IMR-90 (cell line): ENCODE measurements at regions not wholly inside any gene's neighbourhood (a gene's known extent, or its start where the extent isn't known, plus 50 kb on each side); places are given as distances from the start of the nearest gene placed in this dataset.

Experiments used
- ATAC-seq: fragments of 200-7000 bp; cut with Tn5 transposase; 2 replicates; pipeline ENCODE4 v1.9.1; 2020; ENCODE audit warnings: low read depth, mild to moderate bottlenecking, moderate library complexity
- BruUV-seq: library from RNA; stranded (reverse); fragments of 400-500 nt; replicated peaks from 2 replicates; lab custom pipeline; 2021; lab: Mats Ljungman, UMichigan
- CTCF ChIA-PET: fragments of 300-600 bp; formaldehyde crosslinking; extraction: SDS; loops from one replicate; lab custom pipeline; 2021; ENCODE audit warnings: antibody characterized with exemption; lab: Yijun Ruan, JAX
- POLR2A ChIA-PET: fragments of 300-600 bp; sonication (Branson Sonifier 250); formaldehyde crosslinking; loops from one replicate; lab custom pipeline; 2022; ENCODE audit warnings: antibody characterized with exemption; ENCODE audit not compliant: unreplicated experiment; lab: Charles Lee
- DNase-seq: peaks from one replicate; pipeline ENCODE4 v3.0.0; 2013
- H2AFZ ChIP-seq: replicated peaks from 2 replicates; pipeline ENCODE3; 2013; ENCODE audit warnings: low read length, mild to moderate bottlenecking; ENCODE audit not compliant: poor library complexity
- H2AK5ac ChIP-seq: 2 replicates; pipeline ENCODE4 v1.6.1; 2013; ENCODE audit warnings: low read depth, low read length, inconsistent platforms
- H2AK9ac ChIP-seq: replicated peaks from 2 replicates; pipeline ENCODE3; 2013; ENCODE audit warnings: mild to moderate bottlenecking, low read depth, low read length, moderate library complexity; ENCODE audit not compliant: poor library complexity
- H2BK120ac ChIP-seq: 2 replicates; pipeline ENCODE4 v1.6.1; 2013; ENCODE audit warnings: low read depth, low read length, inconsistent platforms
- H2BK15ac ChIP-seq: 3 replicates; pipeline ENCODE4 v1.6.1; 2013; ENCODE audit warnings: low read depth, low read length, inconsistent platforms
- H2BK20ac ChIP-seq: 2 replicates; pipeline ENCODE4 v1.6.1; 2013; ENCODE audit warnings: low read depth, mild to moderate bottlenecking, inconsistent platforms, low read length, moderate library complexity
- H2BK5ac ChIP-seq: 2 replicates; pipeline ENCODE4 v1.6.1; 2013; ENCODE audit warnings: mild to moderate bottlenecking, low read depth, low read length, inconsistent platforms; ENCODE audit not compliant: poor library complexity, severe bottlenecking
- H3K14ac ChIP-seq: replicated peaks from 2 replicates; pipeline ENCODE4 v1.6.1; 2013; ENCODE audit warnings: low read depth, low read length, inconsistent platforms
- H3K18ac ChIP-seq: 2 replicates; pipeline ENCODE4 v1.6.1; 2013; ENCODE audit warnings: low read depth, low read length, control low read depth
- H3K23ac ChIP-seq: 2 replicates; pipeline ENCODE4 v1.6.1; 2013; ENCODE audit warnings: low read depth, low read length, inconsistent platforms
- H3K27ac ChIP-seq: 2 replicates; pipeline ENCODE4 v1.5.1; 2013; ENCODE audit warnings: mild to moderate bottlenecking, control low read depth, low read length; ENCODE audit not compliant: insufficient read depth
- H3K27me3 ChIP-seq: 2 replicates; pipeline ENCODE4 v1.6.1; 2013; ENCODE audit warnings: low read length; ENCODE audit not compliant: control insufficient read depth, insufficient read depth
- H3K36me3 ChIP-seq: 2 replicates; pipeline ENCODE4 v1.6.1; 2013; ENCODE audit warnings: low read length, mixed read lengths; ENCODE audit not compliant: control insufficient read depth, insufficient read depth
- H3K4ac ChIP-seq: 2 replicates; pipeline ENCODE4 v1.6.1; 2013; ENCODE audit warnings: low read depth, low read length, inconsistent platforms
- H3K4me1 ChIP-seq: 2 replicates; pipeline ENCODE4 v1.6.1; 2013; ENCODE audit warnings: low read length, mixed read lengths; ENCODE audit not compliant: control insufficient read depth, insufficient read depth
- H3K4me2 ChIP-seq: 2 replicates; pipeline ENCODE4 v1.6.1; 2013; ENCODE audit warnings: low read depth, mild to moderate bottlenecking, control low read depth, low read length, moderate library complexity
- H3K4me3 ChIP-seq: 2 replicates; pipeline ENCODE4 v1.5.1; 2013; ENCODE audit warnings: low read depth, mild to moderate bottlenecking, control low read depth, low read length, moderate library complexity; ENCODE audit not compliant: insufficient read depth
- H3K56ac ChIP-seq: 2 replicates; pipeline ENCODE4 v1.6.1; 2013; ENCODE audit warnings: low read length, inconsistent platforms; ENCODE audit not compliant: insufficient read depth; ENCODE audit errors: extremely low read depth
- H3K79me1 ChIP-seq, 2 experiments: 2 replicates each; pipeline ENCODE4 v1.6.1; 2013; ENCODE audit warnings: low read length in 2 of 2, inconsistent platforms in 1 of 2, low read depth in 1 of 2
- H3K9ac ChIP-seq: 2 replicates; pipeline ENCODE4 v1.6.1; 2013; ENCODE audit warnings: low read depth, low read length, control low read depth
- H3K9me1 ChIP-seq: 2 replicates; pipeline ENCODE4 v1.6.1; 2013; ENCODE audit warnings: low read length, inconsistent platforms; ENCODE audit not compliant: insufficient read depth
- H3K9me3 ChIP-seq: 2 replicates; pipeline ENCODE4 v1.6.1; 2013; ENCODE audit warnings: low read length; ENCODE audit not compliant: control insufficient read depth, insufficient read depth
- H4K20me1 ChIP-seq: 2 replicates; pipeline ENCODE4 v1.6.1; 2013; ENCODE audit warnings: low read length, inconsistent platforms; ENCODE audit not compliant: insufficient read depth
- H4K5ac ChIP-seq: 2 replicates; pipeline ENCODE4 v1.6.1; 2013; ENCODE audit warnings: mild to moderate bottlenecking, low read depth, low read length, control low read depth
- H4K8ac ChIP-seq, 2 experiments: 2 replicates each; pipeline ENCODE4 v1.6.1; 2013; ENCODE audit warnings: low read depth in 2 of 2, low read length in 2 of 2, control low read depth in 1 of 2, inconsistent platforms in 1 of 2
- H4K91ac ChIP-seq: 2 replicates; pipeline ENCODE4 v1.6.1; 2013; ENCODE audit warnings: low read depth, low read length, inconsistent platforms; ENCODE audit not compliant: insufficient read depth
- BHLHE40 ChIP-seq: fragments of 150-350 bp; IDR thresholded peaks from 2 replicates; pipeline ENCODE4 v1.6.1; 2016; ENCODE audit warnings: mild to moderate bottlenecking, low read depth, low read length
- CEBPB ChIP-seq: IDR thresholded peaks from 2 replicates; pipeline ENCODE4 v1.6.1; 2012; ENCODE audit warnings: low read depth, low read length, improper control_type of control experiment
- CHD1 ChIP-seq: IDR thresholded peaks from 2 replicates; pipeline ENCODE4 v1.6.1; 2012; ENCODE audit warnings: low read depth, low read length, improper control_type of control experiment
- CTCF ChIP-seq: conservative IDR thresholded peaks from 2 replicates; pipeline ENCODE4 v1.5.1; 2012; ENCODE audit warnings: mild to moderate bottlenecking, low read depth, low read length, improper control_type of control experiment
- ELK1 ChIP-seq: fragments of 150-350 bp; IDR thresholded peaks from 2 replicates; pipeline ENCODE4 v1.6.1; 2016; ENCODE audit warnings: low read depth, mild to moderate bottlenecking, low read length, moderate library complexity, borderline replicate concordance
- FOS ChIP-seq: fragments of 150-350 bp; IDR thresholded peaks from 2 replicates; pipeline ENCODE4 v1.6.1; 2016; ENCODE audit warnings: low read depth, low read length
- MAFK ChIP-seq: IDR thresholded peaks from 2 replicates; pipeline ENCODE4 v1.6.1; 2012; ENCODE audit warnings: low read depth, low read length, improper control_type of control experiment
- MAZ ChIP-seq: IDR thresholded peaks from 2 replicates; pipeline ENCODE4 v1.6.1; 2012; ENCODE audit warnings: low read depth, mild to moderate bottlenecking, low read length, improper control_type of control experiment, moderate library complexity, borderline replicate concordance
- MXI1 ChIP-seq: IDR thresholded peaks from 2 replicates; pipeline ENCODE4 v1.6.1; 2012; ENCODE audit warnings: low read depth, mild to moderate bottlenecking, low read length, moderate library complexity, borderline replicate concordance
- NFE2L2 ChIP-seq: fragments of 150-350 bp; IDR thresholded peaks from 2 replicates; pipeline ENCODE4 v1.6.1; 2016; ENCODE audit warnings: low read depth, mild to moderate bottlenecking, low read length
- RAD21 ChIP-seq: IDR thresholded peaks from 2 replicates; pipeline ENCODE4 v1.6.1; 2012; ENCODE audit warnings: low read length, improper control_type of control experiment
- RCOR1 ChIP-seq: IDR thresholded peaks from 2 replicates; pipeline ENCODE4 v1.6.1; 2012; ENCODE audit warnings: mild to moderate bottlenecking, low read length, improper control_type of control experiment; ENCODE audit not compliant: insufficient replicate concordance
- SMC3 ChIP-seq: fragments of 150-350 bp; IDR thresholded peaks from 2 replicates; pipeline ENCODE4 v1.6.1; 2016; ENCODE audit warnings: low read depth, mild to moderate bottlenecking, antibody characterized with exemption, low read length, moderate library complexity
- USF2 ChIP-seq: fragments of 150-350 bp; IDR thresholded peaks from 2 replicates; pipeline ENCODE4 v1.6.1; 2017; ENCODE audit warnings: mild to moderate bottlenecking, antibody characterized with exemption, low read length, low read depth
- WGBS, 2 experiments: methylation state at CpG; one replicate each; pipeline versions ENCODE4 v1.1.5 to v1.1.7; 2013; ENCODE audit warnings: missing lambda C conversion rate in 2 of 2; ENCODE audit not compliant: insufficient read length in 1 of 2; ENCODE audit errors: extremely low coverage in 2 of 2; 5-methylcytosine and 5-hydroxymethylcytosine counted together
- dilution Hi-C: fragments of 300-500 bp; cut with HindIII; formaldehyde crosslinking; loops from one replicate; pipeline ENCODE4 v1.14.3; 2018; ENCODE audit warnings: low sequenced_read_pairs; ENCODE audit not compliant: unreplicated experiment
- in situ Hi-C: fragments of 300-500 bp; cut with MboI; formaldehyde crosslinking; loops from 3 replicates; pipeline ENCODE4 v1.14.3; 2019; ENCODE audit warnings: low sequenced_read_pairs, inconsistent platforms, mixed read lengths
- intact Hi-C: fragments of 100-400 bp; cut with micrococcal nuclease; formaldehyde crosslinking; loops from 2 replicates; pipeline ENCODE4 v1.10.0; 2022

- Histone ChIP-seq H3K9me1 (no peaks in the 10 kb centered on the region), H3K9me3 (peaks cover 3% of the 10 kb centered on the region; the same call in 1 of the 2 replicates), H3K4me1 (no peaks in the 10 kb centered on the region), H4K5ac (no peak overlapping the region), H3K79me1 (no peaks in the 10 kb centered on the region), H4K8ac (no peak overlapping the region), H3K9ac (no peak overlapping the region), H3K36me3 (no peaks in the 10 kb centered on the region), H2BK15ac (no peak overlapping the region), H2BK120ac (no peak overlapping the region), H2AK9ac (no peak overlapping the region), H3K14ac (no peak overlapping the region), H3K4ac (no peak overlapping the region), H3K4me2 (no peak overlapping the region), H3K18ac (no peak overlapping the region), H3K23ac (no peak overlapping the region), H4K91ac (no peak overlapping the region), H2BK5ac (no peak overlapping the region), H2AFZ (no peak overlapping the region), H3K27ac (no peak overlapping the region), H3K4me3 (no peak overlapping the region), H3K56ac (no peak overlapping the region), H2AK5ac (no peak overlapping the region), H2BK20ac (no peak overlapping the region), H3K27me3 (no peaks in the 10 kb centered on the region), H4K20me1 (no peaks in the 10 kb centered on the region)
- in situ Hi-C loops (no loop called here), intact Hi-C loops (no loop called here), dilution Hi-C loops (no loop called here)
- POLR2A ChIA-PET: no interaction called here
- no peak for DNase-seq
- CTCF ChIA-PET: interaction anchor here (0.5 kb wide), 1 partner anchor 1100 kb away, joined by 3 read pairs; no protein-coding TSS in a partner anchor
- 40% methylated on average over 1 of the region's 6 CpGs; no CpG with 5 or more reads in 1 of the 2 experiments for WGBS, 2 experiments
- no TSS peak for BruUV-seq
- no peak for ATAC-seq
- TF ChIP-seq ELK1 (no peak), MAFK (no peak), MXI1 (no peak), NFE2L2 (no peak), CHD1 (no peak), USF2 (no peak), RAD21 (no peak), FOS (no peak), CEBPB (no peak), RCOR1 (no peak), CTCF (no peak), SMC3 (no peak), MAZ (no peak), BHLHE40 (no peak)
Measured at GRCh38 chr3:90261481-90262433, 1154.3 kb downstream of the EPHA3 start.
